Daoy (cell line): ENCODE measurements at regions not wholly inside any gene's neighbourhood (a gene's known extent, or its start where the extent isn't known, plus 50 kb on each side); places are given as distances from the start of the nearest gene placed in this dataset.
"Not testable (repeated sequence)": the region's sequence is repeated elsewhere in the genome, so short reads cannot be mapped to it uniquely, and the experiment has no call there.

ENCODE experiments used
- DNase-seq: peaks from one replicate; pipeline ENCODE4 v3.0.0-alpha.2; 2015; ENCODE audit warnings: low read depth

DNA sequence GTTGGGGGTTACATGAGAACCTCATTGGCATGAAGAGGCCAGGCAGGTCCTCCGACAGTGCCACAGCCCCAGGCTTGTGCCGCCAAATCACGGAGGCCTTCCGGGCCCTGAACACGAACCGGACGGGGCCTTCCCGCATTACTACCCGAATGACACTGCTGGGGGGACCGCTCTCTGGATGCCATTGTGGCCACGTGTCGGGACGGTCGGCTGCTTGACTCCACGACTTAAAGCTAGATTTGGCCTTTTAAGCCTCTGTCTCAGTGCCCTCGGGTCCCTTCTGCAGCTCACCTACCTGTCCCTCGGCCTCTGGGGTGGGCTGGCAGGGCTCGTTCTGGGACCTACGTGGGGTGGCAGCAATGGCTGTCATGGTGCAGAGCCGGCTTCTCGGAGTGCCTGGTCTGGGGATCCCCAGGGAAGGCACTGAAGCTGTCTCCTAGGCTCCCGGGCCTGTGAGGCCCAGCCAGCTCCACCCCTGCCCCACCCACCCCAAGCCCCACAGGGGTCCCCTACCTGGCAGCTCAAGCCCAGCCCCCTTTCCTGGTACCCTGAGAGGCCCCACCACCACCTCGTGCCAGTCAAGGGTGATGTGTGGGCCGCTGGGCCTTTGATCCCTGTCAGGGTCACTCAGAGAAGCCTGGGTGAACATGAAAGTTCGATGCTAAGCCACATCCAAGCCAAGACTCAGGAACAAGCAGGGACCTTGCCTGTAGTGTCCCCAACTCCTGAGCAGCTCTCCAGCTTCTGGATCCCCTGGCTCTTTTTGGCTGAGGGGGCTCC lies 245.8 kb upstream of the SGCG start:
- no peak for DNase-seq

DNA sequence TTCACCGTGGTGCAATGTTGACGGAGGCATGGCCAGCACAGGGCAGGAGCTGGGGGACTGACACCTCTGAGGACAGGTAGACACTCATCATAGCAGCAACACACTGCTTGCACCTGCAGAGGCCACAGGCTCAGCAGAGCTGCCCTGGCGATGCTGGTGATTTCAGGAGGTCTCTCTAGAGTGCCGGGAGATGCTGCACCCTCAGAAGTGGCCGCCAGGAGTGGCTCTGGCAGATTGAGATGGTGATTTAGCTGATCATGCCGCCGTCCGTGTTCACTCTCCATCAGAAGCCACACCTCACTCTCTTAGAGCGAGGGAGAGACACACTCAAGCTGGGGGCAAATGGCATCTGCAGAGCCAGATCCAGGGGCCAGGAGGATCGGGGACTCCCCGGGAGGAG lies 244.6 kb upstream of the SGCG start:
- DNase-seq: no peak

GRCh38 chr13:22937241-22937640 lies 243.5 kb upstream of the SGCG start:
- DNase-seq: no peak

- no peak for DNase-seq
These were observed 242.8 kb upstream of the SGCG start for GRCh38 chr13:22937953-22938352.

- no peak for DNase-seq
These were observed 242.2 kb upstream of the SGCG start for GRCh38 chr13:22938576-22938975.

- DNase-seq: no peak
These were observed 241.6 kb upstream of the SGCG start for GRCh38 chr13:22939157-22939556.

- no peak for DNase-seq
These were observed 240.6 kb upstream of the SGCG start for GRCh38 chr13:22940090-22940710.

DNA sequence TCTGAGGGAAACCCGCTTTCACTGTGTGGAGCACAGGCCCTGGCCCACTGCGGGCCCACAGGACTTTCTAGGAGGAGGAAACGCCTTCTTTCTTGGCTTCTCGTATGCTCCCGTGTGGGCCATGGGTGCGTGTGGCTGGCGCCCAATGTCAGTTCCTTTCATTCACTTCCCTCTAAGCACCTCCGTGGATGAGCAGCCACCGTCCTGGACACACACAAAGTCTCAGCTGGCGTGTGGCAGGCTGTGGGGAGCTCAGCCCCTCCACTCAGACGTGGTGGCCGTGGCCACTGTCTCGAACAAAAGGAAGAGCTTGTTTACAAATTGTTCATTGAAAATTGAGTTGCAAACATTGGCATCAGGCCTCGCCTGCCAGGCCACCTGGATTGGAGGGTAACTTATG lies 240.0 kb upstream of the SGCG start:
- no peak for DNase-seq

- not testable (repeated sequence) for DNase-seq
These were observed 239.3 kb upstream of the SGCG start for GRCh38 chr13:22941495-22941894.

DNA sequence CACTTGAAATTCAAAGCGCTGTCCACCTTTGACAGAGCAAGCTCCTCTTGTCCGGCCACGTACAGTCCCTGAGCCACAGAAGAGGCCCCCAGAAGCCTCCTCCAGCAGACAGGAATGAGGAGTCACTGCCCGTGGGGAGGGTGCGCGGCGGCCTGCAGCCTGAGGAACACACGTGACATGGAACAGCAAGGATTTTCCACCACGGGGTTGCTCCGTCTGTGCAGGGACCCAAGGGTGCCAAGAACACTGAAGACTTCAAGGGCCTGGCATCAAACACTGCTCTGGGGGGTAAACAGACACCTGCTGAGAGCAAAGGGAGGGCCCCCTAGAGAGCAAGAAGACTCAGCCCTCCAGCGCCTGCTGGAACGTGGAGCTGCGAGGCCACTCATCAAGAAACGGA lies 237.9 kb upstream of the SGCG start:
- not testable (repeated sequence) for DNase-seq

GRCh38 chr13:22944378-22944777 lies 236.4 kb upstream of the SGCG start:
- DNase-seq: no peak

DNA sequence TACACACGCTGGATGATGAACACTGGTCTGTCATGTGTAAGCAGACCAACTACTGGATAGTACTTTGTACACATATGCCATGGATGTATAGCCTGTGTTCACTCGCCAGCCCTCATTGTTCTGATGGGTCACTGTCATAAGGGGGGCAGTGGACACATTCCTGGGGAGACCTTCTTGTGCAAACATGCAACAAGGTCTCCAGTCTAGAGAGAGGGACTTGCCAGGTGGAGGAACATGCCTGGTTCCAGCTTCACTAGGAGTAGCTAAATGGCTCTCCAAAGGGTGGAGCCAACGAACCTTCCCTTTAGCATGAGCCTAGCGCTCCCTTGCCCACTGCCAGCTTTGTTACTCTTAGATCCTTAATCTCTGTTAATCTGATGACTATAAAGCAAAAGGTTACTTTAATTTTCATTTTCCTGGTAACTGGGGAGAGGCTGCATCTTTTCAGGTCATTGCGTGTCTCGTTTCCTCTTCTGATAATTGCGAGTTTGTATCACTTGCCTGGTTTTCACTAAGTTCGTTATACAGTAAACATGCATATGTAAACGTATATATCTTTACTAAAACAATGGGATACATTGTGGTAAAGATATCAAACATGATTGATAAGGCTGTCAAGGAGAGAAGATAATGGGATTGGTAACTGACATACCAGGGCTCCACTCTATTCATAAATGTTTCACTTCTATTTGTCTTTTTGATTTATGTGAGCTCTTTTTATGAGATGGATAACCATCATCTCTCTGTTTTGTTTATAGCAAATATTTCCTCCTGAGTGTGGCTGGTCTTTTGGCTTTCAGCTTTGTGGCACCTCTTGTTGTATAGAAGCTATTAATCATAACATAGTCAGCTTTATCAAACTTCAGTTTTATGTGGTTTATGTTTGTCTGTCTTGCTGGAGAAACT lies 235.2 kb upstream of the SGCG start:
- no peak for DNase-seq

DNA sequence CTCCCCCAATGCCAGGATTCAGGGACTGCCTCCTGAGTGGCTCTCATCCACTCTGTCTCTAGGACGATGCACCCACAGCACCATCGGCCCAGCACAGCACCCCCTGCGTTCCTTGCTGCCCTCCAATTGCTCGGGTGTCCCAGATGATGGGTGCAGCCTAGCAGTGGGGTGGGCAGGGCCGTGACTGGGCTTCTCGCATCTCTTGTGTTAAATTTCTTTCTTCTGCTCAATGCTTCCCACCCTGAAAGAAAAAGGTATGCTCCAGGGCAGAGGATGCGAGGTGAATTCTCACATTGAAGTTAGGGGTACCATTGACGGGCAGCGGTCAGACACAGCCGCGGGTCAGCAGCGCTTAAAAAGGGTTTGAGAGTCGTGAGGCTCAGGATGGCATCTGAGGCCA lies 232.4 kb upstream of the SGCG start:
- DNase-seq: no peak

DNA sequence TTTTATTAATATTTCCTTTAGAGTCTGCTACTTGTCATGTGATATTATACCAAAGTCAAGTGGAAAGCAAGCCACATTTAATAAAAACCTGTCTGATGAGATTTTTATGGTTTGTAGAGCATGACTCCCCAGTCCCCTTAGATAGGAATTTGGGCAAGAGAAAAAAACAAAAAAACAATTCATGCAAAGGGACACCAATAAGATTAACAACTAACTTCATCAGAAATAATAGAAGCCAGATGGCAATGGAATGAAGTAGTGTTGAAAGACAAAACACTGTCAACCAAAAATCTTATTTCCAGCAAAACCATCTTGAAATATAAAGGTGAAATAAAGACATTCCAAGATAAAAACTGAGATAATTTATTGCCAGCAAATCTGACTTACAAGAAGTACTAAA lies 228.8 kb upstream of the SGCG start:
- not testable (repeated sequence) for DNase-seq

GRCh38 chr13:22955147-22955546 lies 225.6 kb upstream of the SGCG start:
- not testable (repeated sequence) for DNase-seq

- DNase-seq: peak; percentile 14
These were observed 224.2 kb upstream of the SGCG start for GRCh38 chr13:22956456-22957115.

- not testable (repeated sequence) for DNase-seq
These were observed 220.9 kb upstream of the SGCG start for GRCh38 chr13:22959859-22960258.

GRCh38 chr13:22960827-22961226 lies 220.0 kb upstream of the SGCG start:
- DNase-seq: no peak

GRCh38 chr13:22961342-22961741 lies 219.4 kb upstream of the SGCG start:
- DNase-seq: not testable (repeated sequence)

DNA sequence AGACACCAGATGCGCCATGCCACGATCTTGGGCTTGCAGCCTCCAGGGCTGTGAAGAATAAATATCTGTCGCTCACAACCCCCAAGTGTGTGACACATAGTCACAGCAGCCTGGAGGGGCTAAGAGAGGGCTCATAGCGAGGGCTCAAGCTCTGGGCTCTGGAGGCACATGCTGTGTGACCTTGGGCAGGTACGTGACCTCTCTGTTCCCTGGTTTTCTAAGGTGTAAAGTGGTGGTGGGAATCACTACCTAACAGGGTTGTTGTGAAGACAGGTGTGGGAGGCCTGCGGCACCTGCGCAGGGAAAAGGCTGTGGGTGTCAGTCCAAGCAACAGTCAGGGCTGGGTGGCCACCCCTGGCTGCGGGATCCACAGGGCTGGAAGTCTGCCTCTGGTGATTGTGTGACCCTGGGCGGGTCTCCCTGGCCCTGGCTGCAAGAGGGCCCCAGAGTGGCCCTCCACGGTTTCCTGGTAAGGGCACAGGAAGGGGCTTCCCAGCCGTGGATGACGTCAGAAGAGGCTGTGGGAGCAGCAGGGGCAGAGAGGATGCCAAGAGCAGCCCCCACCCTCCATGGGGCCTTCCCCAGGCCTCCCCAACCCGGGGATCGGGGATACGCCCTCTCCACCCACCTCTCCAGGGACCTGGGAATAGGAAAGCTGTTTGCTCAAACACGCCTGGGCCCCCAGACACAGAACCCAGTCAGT lies 218.8 kb upstream of the SGCG start:
- DNase-seq: no peak

DNA sequence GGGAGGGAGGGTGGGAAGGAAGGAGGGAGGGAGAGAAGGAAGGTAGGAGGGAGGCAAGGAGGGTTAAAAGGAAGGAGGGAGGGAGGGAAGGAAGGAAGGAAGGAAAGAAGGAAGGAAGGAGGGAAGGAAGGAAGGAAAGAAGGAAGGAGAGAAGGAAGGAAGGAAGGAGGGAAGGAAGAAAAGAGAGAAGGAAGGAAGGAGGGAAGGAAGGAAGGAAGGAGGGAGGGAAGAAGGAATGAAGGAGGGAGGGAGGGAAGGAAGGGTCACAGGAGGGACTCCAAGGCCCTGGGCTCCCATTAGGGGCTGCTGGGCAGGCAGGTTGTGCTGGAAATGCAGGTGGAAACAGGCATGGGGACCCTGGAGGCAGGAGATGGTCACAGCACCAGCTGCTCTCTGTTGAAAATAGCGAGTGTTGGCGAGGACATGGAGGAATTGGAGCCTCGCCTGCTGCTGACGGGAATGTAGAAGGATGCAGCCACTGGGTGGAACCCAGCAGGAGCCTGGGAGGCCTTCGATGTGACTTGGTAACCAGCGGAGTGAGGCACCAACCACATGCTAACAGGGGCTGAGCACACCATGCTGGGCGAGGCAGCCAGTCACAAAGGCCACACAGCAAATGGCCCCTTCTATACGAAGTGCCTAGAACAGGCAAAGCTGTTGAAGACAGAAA lies 217.3 kb upstream of the SGCG start:
- DNase-seq: not testable (repeated sequence)
